Stimulated activated CD4-positive, alpha-beta T cell treated with anti-CD3 and anti-CD28 coated beads, TNF-alpha, amount 100 ng/mL, for 1 hour (primary cell): ENCODE measurements at regions not wholly inside any gene's neighbourhood (a gene's known extent, or its start where the extent isn't known, plus 50 kb on each side); places are given as distances from the start of the nearest gene placed in this dataset.

Experiments
- DNase-seq, 3 donors: peaks; one replicate each; pipeline ENCODE4 v3.0.0-alpha.2; 2020; ENCODE audit warnings: low read depth in 3 of 3, low spot score in 1 of 3

DNA sequence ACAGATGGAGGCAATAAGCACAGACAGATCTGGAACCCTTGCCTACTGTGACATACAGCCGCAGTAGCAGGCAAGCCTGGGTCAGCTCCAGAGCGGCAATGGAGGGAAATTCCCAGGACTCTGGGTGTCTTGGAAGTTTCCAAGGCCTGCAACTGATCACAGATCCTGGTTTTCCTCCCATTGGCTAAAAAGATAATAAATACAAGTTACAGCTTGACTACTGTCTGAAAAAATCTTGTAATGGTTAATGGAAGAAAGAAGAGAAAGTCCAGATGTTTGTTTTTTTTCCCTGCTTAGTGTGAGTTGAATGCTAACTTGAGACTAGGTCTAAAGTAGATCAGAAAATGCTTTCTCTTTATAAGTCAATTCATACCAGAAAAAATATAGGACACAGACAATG lies 307.6 kb downstream of the ALDH8A1 start:
- DNase-seq: no peak

DNA sequence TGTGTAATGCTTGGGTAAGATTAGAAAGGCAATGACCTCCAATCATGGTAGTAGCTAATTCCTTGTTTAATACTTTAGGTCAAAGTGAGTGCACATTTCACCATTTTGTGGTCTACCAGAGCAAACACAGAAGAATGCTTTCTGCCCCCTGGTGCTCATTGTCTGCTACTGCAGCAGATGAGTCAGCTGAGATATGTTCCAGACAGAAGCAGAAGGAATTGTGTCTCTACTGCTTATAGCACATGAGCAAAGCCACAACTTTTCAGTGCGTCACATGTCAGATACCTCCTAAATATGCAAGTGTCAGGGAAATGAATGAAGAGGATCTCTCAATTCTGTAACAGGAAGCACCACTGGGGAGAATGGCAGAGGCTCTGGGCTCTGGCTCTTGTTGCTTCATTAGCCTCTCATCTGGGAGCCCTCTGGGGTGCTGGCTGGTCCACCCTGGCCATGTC lies 308.9 kb downstream of the ALDH8A1 start:
- peak; percentile 39 to 68 (median 62) for DNase-seq

- DNase-seq: no peak
These were observed 309.7 kb downstream of the ALDH8A1 start for GRCh38 chr6:134640229-134640628.

GRCh38 chr6:134637847-134638437 lies 312.0 kb downstream of the ALDH8A1 start:
- no peak for DNase-seq

GRCh38 chr6:134637282-134637681 lies 312.6 kb downstream of the ALDH8A1 start:
- no peak for DNase-seq

- DNase-seq: peak in 1 of 3 donors; percentile 15
These were observed 313.6 kb downstream of the ALDH8A1 start for GRCh38 chr6:134636186-134636799.

DNA sequence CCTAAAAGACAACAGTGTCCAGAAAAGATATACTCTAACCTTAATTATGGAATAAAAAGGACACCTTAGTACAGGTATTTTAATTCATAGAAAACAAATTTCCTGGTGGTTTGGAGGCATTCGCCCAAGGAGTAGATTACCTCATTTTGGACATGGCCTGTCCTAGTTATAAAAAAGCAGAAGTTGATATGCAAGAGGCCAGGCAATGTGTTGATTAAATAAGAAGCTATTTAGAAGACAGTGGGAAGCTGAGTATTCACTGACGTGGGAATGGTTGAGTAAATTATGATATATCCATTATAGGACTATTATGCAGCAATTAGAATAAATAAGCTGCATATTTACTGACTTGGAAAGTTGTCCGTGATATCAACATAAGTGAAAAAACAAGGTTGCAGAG lies 314.9 kb downstream of the ALDH8A1 start:
- DNase-seq: no peak

GRCh38 chr6:134634466-134634865 lies 315.4 kb downstream of the ALDH8A1 start:
- no peak for DNase-seq

GRCh38 chr6:134632982-134633940 lies 315.3 kb upstream of the SGK1 start:
- DNase-seq: peak in 1 of 3 donors; percentile 3

GRCh38 chr6:134632024-134632423 lies 314.1 kb upstream of the SGK1 start:
- DNase-seq: no peak

GRCh38 chr6:134631398-134631924 lies 313.5 kb upstream of the SGK1 start:
- no peak for DNase-seq

DNA sequence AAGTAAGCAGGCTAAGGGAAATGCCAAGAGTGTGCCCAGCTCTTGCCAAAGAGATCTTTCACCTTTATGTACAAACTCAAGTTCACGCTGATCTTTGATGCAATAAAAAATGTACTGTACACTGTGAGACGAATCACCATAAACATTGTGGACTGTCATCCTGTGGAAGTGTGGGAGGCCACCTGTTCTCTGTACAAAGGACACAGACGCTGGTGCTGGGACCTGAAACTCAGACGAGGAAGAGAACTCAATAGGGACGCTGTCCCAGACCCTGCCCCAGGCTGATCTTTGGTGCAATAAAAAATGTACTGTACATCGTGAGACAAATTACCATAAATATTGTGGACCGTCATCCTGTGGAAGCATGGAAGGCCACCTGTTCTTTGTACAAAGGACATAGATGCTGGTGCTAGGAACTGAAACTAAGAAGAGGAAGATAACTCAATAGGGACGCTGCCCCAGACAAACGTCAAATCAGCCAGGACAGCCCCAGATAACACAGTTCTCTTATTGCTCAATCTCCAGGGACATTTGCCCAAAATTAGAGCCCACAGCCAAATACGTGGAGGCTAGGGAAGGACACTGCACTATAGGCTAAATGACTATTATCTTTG lies 312.7 kb upstream of the SGK1 start:
- DNase-seq: no peak

- no peak for DNase-seq
These were observed 310.2 kb upstream of the SGK1 start for GRCh38 chr6:134628154-134628553.

DNA sequence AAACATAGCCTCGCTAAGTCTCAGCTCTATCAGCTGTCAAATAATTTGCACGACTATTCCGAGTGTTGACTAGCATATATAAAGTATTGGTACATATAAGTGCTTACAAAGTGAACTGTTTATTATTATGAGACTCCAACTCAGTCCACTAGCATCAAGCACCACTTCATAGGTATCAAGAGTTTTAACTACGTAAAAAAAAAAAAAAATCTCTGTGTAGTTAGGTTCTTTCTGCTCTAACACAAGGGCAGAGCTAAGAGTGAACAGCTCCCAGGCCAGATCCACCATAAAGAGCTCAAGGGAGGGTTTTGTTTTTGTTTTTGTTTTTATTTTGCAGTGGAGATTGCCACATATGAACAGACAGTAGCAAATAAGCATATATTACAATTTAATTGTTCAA lies 309.8 kb upstream of the SGK1 start:
- DNase-seq: no peak

- no peak for DNase-seq
These were observed 308.7 kb upstream of the SGK1 start for GRCh38 chr6:134626589-134626988.

- no peak for DNase-seq
These were observed 308.2 kb upstream of the SGK1 start for GRCh38 chr6:134626086-134626485.

DNA sequence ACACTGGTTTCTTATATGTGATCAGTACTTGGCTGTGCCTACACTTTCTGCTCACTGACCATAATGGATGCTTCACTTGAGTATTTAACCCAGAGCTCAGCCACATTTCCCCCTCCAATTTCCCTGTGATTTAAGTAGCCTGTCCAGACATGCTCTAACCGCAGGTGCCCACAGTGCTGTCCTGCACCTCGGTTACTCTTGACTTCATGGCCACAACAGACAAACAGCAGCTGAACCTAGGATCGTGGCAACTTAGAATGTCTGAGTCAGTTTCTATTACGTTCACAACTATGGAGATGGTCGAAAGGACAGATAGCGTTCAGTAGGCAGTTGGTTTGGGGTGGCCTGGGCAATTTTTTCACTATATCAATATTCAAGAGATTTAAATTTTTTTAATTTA lies 306.9 kb upstream of the SGK1 start:
- no peak for DNase-seq

DNA sequence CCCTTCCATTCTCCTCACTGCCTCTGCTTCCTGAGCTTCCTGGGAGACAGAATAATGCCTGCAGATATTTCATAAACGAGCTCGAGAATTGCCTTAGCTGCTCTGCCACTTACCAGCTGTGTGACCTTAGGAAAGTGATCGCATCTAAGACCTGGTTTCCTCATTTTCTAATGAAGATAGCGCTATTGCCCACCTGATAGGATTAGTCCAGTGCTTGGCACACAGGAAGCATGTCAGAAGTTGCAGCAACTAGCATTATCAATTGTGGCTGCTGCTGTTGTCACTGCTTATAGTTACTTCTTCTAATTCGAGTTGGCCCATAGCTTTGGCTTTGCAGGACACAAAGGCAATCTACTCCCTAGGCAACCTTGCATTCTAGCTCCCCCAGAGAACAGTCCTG lies 305.5 kb upstream of the SGK1 start:
- no peak for DNase-seq

GRCh38 chr6:134622382-134623173 lies 304.7 kb upstream of the SGK1 start:
- DNase-seq: no peak

DNA sequence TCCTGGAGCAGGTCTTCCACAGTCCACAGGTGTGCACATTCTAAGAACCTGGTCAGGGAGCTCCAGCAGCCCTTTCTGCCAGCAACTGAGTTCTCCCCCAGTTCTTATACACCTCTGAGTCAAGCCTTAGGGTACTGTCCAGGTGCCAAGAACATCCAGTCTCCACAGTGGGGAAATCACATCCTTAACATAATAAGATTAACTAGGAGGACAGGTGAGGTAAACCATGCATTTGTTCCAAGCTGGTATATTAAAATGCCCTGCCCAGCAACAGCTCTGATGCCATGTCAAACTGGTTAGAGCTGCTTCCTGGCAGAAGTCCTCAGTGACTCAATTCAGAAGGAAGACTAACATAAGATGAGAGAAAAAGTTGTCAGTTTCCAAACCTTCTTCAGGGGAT lies 303.9 kb upstream of the SGK1 start:
- DNase-seq: no peak

- no peak for DNase-seq
These were observed 301.9 kb upstream of the SGK1 start for GRCh38 chr6:134619789-134620188.
